ENCODE measurements at regions not wholly inside any gene's neighbourhood (a gene's known extent, or its start where the extent isn't known, plus 50 kb on each side); places are given as distances from the start of the nearest gene placed in this dataset.

GRCh38 chrX:94612140-94612539 is 938.1 kb downstream of the FAM133A start:
- no peak overlapping the region for H3K4me3 ChIP-seq (ENCODE audit: low read depth, low read length)
- no peak for DNase-seq (ENCODE audit: low read depth)
- TF ChIP-seq CTCF (IDR thresholded peaks at IDR 0.05; ENCODE audit: insufficient read depth, low read length), result no peak

- H3K4me3 ChIP-seq (ENCODE audit: low read depth, low read length), result no peak overlapping the region
- no peak for TF ChIP-seq CTCF (IDR thresholded peaks at IDR 0.05; ENCODE audit: insufficient read depth, low read length)
- no peak for DNase-seq (ENCODE audit: low read depth)
Measured at GRCh38 chrX:94633237-94633636, 959.2 kb downstream of the FAM133A start.

- H3K4me3 ChIP-seq (ENCODE audit: low read depth, low read length), result no peak overlapping the region
- no peak for TF ChIP-seq CTCF (IDR thresholded peaks at IDR 0.05; ENCODE audit: insufficient read depth, low read length)
- DNase-seq (ENCODE audit: low read depth), result no peak
Measured at GRCh38 chrX:94635003-94635402, 961.0 kb downstream of the FAM133A start.

- no peak for DNase-seq (ENCODE audit: low read depth)
- TF ChIP-seq CTCF (IDR thresholded peaks at IDR 0.05; ENCODE audit: insufficient read depth, low read length), result no peak
- no peak overlapping the region for H3K4me3 ChIP-seq (ENCODE audit: low read depth, low read length)
Measured at GRCh38 chrX:94645726-94646125, 971.7 kb downstream of the FAM133A start.

- DNase-seq (ENCODE audit: low read depth), result no peak
- no peak overlapping the region for H3K4me3 ChIP-seq (ENCODE audit: low read depth, low read length)
- no peak for TF ChIP-seq CTCF (IDR thresholded peaks at IDR 0.05; ENCODE audit: insufficient read depth, low read length)
Measured at GRCh38 chrX:94655180-94655579, 981.2 kb downstream of the FAM133A start.

GRCh38 chrX:94662689-94663088 is 988.7 kb downstream of the FAM133A start:
- no peak for TF ChIP-seq CTCF (IDR thresholded peaks at IDR 0.05; ENCODE audit: insufficient read depth, low read length)
- no peak for DNase-seq (ENCODE audit: low read depth)
- no peak overlapping the region for H3K4me3 ChIP-seq (ENCODE audit: low read depth, low read length)

GRCh38 chrX:94676285-94676684 is 1002.3 kb downstream of the FAM133A start:
- no peak overlapping the region for H3K4me3 ChIP-seq (ENCODE audit: low read depth, low read length)
- TF ChIP-seq CTCF (IDR thresholded peaks at IDR 0.05; ENCODE audit: insufficient read depth, low read length), result no peak
- DNase-seq (ENCODE audit: low read depth), result no peak

All from fibroblast of the aortic adventitia (primary cell).